ENCODE measurements at regions not wholly inside any gene's neighbourhood (a gene's known extent, or its start where the extent isn't known, plus 50 kb on each side); places are given as distances from the start of the nearest gene placed in this dataset.

GRCh38 chr11:25992294-25992693 lies 339.6 kb upstream of the ANO3 start:
- H3K9me2 ChIP-seq (ENCODE audit: insufficient read depth) = no peaks in the 10 kb centered on the region
- ATAC-seq (no peak), DNase-seq (ENCODE audit: low read depth, low spot score) (no peak)
- peaks cover 4 to 5% of the 10 kb centered on the region in 2 experiments; a peak in 3 of 4 replicates for H3K9me3 ChIP-seq (ENCODE audit: control insufficient read depth in 1 of 2, insufficient read depth in 1 of 2, low read depth in 1 of 2, low read length in 2 of 2)
- no peak overlapping the region for H3K27ac ChIP-seq (ENCODE audit: low read depth, low read length)
- no peaks in the 10 kb centered on the region for H3K79me2 ChIP-seq (ENCODE audit: insufficient read depth, low read length)
- H4K20me1 ChIP-seq (ENCODE audit: insufficient read depth) = no peaks in the 10 kb centered on the region
- RAD21 ChIA-PET (ENCODE audit: low non-redundant PET in 1 of 2, low total read pairs in 2 of 2, uncharacterized antibody in 2 of 2, unreplicated experiment in 2 of 2) = no interaction called here
- CTCF ChIA-PET = no interaction called here
- H3K27me3 ChIP-seq (ENCODE audit: insufficient read depth, low read length) = no peaks in the 10 kb centered on the region
- POLR2A ChIA-PET = no interaction called here
- BruUV-seq (replicated peaks) = no TSS peak
- intact Hi-C loops (cut with micrococcal nuclease) = no loop called here
- H3K9ac ChIP-seq (ENCODE audit: low read length) = no peak overlapping the region
- no peaks in the 10 kb centered on the region for H3K4me1 ChIP-seq (ENCODE audit: control insufficient read depth in 1 of 2, insufficient read depth in 2 of 2, low read length in 2 of 2)
- H3K4me2 ChIP-seq (ENCODE audit: low read length) = no peak overlapping the region
- no peaks in the 10 kb centered on the region; a peak in 1 of 4 replicates for H3K36me3 ChIP-seq (ENCODE audit: control insufficient read depth in 1 of 2, insufficient read depth in 2 of 2, low read length in 2 of 2)
- no peak overlapping the region for H3K4me3 ChIP-seq (replicated peaks in 1 of 2; ENCODE audit: low read depth in 1 of 2, low read length in 2 of 2)
- H2AFZ ChIP-seq (ENCODE audit: low read depth, low read length, poor library complexity, severe bottlenecking) = no peak overlapping the region
- TF ChIP-seq ATF3 (IDR thresholded peaks at IDR 0.05) (no peak), REST (IDR thresholded peaks at IDR 0.05; ENCODE audit: low read depth) (no peak), YY1 (IDR thresholded peaks at IDR 0.05; ENCODE audit: extremely low read depth, insufficient replicate concordance, low read depth, low read length) (no peak), EGR1 (IDR thresholded peaks at IDR 0.05; ENCODE audit: low read depth) (no peak), SIN3A (IDR thresholded peaks at IDR 0.05; ENCODE audit: low read depth) (no peak), ZFX (IDR thresholded peaks at IDR 0.05) (no peak), FOSL1 (IDR thresholded peaks at IDR 0.05; ENCODE audit: low read depth) (no peak), CEBPB (IDR thresholded peaks at IDR 0.05; ENCODE audit: low read depth) (no peak), EZH2phosphoT487 (IDR thresholded peaks at IDR 0.05; ENCODE audit: borderline replicate concordance) (no peak), SRF (IDR thresholded peaks at IDR 0.05; ENCODE audit: low read depth) (no peak), TCF7L2 (IDR thresholded peaks at IDR 0.05; ENCODE audit: borderline replicate concordance, extremely low read depth, insufficient read depth, insufficient read length) (no peak), RAD21 (IDR thresholded peaks at IDR 0.05; ENCODE audit: low read depth) (no peak), ELF1 (IDR thresholded peaks at IDR 0.05; ENCODE audit: borderline replicate concordance, low read depth) (no peak)
- TF ChIP-seq, protein P1, sequence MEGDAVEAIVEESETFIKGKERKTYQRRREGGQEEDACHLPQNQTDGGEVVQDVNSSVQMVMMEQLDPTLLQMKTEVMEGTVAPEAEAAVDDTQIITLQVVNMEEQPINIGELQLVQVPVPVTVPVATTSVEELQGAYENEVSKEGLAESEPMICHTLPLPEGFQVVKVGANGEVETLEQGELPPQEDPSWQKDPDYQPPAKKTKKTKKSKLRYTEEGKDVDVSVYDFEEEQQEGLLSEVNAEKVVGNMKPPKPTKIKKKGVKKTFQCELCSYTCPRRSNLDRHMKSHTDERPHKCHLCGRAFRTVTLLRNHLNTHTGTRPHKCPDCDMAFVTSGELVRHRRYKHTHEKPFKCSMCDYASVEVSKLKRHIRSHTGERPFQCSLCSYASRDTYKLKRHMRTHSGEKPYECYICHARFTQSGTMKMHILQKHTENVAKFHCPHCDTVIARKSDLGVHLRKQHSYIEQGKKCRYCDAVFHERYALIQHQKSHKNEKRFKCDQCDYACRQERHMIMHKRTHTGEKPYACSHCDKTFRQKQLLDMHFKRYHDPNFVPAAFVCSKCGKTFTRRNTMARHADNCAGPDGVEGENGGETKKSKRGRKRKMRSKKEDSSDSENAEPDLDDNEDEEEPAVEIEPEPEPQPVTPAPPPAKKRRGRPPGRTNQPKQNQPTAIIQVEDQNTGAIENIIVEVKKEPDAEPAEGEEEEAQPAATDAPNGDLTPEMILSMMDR (IDR thresholded peaks at IDR 0.05 in 2 of 3, conservative IDR thresholded peaks at IDR 0.05 in 1 of 3; ENCODE audit: borderline replicate concordance in 1 of 3, insufficient read depth in 1 of 3, low read depth in 2 of 3, low read length in 2 of 3) = no peak
- TF ChIP-seq, protein P2, sequence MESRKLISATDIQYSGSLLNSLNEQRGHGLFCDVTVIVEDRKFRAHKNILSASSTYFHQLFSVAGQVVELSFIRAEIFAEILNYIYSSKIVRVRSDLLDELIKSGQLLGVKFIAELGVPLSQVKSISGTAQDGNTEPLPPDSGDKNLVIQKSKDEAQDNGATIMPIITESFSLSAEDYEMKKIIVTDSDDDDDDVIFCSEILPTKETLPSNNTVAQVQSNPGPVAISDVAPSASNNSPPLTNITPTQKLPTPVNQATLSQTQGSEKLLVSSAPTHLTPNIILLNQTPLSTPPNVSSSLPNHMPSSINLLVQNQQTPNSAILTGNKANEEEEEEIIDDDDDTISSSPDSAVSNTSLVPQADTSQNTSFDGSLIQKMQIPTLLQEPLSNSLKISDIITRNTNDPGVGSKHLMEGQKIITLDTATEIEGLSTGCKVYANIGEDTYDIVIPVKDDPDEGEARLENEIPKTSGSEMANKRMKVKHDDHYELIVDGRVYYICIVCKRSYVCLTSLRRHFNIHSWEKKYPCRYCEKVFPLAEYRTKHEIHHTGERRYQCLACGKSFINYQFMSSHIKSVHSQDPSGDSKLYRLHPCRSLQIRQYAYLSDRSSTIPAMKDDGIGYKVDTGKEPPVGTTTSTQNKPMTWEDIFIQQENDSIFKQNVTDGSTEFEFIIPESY (IDR thresholded peaks at IDR 0.05; ENCODE audit: extremely low read depth, insufficient replicate concordance, low read length) = no peak
- TF ChIP-seq, protein P3, sequence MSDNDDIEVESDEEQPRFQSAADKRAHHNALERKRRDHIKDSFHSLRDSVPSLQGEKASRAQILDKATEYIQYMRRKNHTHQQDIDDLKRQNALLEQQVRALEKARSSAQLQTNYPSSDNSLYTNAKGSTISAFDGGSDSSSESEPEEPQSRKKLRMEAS (IDR thresholded peaks at IDR 0.05) = no peak

Measured in HCT116 (cell line).